Renal pelvis (tissue), 1 donor: ENCODE measurements at regions not wholly inside any gene's neighbourhood (a gene's known extent, or its start where the extent isn't known, plus 50 kb on each side); places are given as distances from the start of the nearest gene placed in this dataset.

Experiments used
- DNase-seq: peaks from one replicate; pipeline ENCODE4 v3.0.0-alpha.2; 2013

- no peak for DNase-seq
Measured at GRCh38 chr3:54021071-54021470, 101.3 kb upstream of the CACNA2D3 start.

- no peak for DNase-seq
Measured at GRCh38 chr3:54020436-54020835, 101.9 kb upstream of the CACNA2D3 start.

GRCh38 chr3:54014067-54014466 lies 108.3 kb upstream of the CACNA2D3 start:
- DNase-seq, result no peak

DNA sequence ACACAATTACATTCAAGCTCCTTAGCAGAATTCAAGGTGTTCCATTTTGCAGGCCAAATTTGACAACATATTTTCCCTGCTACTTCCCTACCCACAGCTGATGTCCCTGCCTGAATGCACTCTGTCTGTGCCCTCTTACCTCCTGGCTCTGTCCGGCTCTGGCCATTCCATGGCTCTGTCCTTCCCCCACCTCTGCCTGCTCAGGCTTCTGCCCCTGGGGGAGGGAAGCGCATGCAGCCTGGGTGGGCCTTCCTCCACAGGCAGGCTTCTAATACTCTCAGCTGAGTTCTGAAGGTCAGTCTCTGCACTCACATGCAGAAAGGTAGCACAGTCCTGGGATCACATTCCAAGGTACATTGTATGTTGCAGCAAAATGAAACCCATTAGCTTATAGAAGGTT lies 113.6 kb upstream of the CACNA2D3 start:
- DNase-seq, result no peak

GRCh38 chr3:54008099-54008498 lies 114.3 kb upstream of the CACNA2D3 start:
- no peak for DNase-seq

- no peak for DNase-seq
Measured at GRCh38 chr3:54004335-54004734, 112.7 kb upstream of the SELENOK start.

- DNase-seq, result no peak
Measured at GRCh38 chr3:54003136-54003535, 111.5 kb upstream of the SELENOK start.

DNA sequence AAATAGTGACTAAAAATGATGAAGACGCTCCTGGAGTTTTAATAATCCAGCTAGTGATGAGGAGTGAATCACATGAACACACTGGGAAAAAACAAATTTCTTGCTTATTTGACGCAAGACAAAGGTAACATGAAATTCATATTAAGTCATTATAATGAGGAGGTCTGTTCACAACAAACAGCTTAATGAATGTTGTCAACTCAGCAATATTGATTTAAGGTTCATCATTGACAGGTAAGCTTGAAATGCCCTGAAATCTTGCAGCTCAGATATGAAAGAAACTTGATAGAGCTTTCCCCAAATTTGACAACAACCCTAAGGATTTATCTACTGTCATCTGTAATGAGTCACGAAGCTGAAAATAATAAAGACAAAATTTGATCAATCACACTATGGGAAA lies 108.1 kb upstream of the SELENOK start:
- no peak for DNase-seq

GRCh38 chr3:53998980-53999379 lies 107.3 kb upstream of the SELENOK start:
- DNase-seq, result no peak

DNA sequence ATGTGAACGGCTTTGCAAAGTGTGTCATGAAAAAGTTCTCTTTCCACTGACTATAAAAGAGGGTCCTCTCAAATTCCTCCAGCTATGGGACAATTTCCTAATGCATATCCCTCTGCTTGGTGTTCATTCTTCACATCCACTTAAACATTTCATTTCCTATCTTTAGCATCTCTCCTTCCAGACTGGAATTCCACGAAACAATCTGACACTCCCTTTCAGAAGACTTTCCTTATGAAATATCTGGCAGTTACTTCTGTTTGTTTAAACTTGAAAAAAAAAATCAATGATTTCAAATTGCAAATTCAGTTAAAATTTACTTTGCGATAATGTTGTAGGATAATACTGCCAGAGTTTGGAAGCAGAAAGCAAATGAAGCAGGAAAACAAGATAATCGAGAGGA lies 105.8 kb upstream of the SELENOK start:
- DNase-seq, result no peak

DNA sequence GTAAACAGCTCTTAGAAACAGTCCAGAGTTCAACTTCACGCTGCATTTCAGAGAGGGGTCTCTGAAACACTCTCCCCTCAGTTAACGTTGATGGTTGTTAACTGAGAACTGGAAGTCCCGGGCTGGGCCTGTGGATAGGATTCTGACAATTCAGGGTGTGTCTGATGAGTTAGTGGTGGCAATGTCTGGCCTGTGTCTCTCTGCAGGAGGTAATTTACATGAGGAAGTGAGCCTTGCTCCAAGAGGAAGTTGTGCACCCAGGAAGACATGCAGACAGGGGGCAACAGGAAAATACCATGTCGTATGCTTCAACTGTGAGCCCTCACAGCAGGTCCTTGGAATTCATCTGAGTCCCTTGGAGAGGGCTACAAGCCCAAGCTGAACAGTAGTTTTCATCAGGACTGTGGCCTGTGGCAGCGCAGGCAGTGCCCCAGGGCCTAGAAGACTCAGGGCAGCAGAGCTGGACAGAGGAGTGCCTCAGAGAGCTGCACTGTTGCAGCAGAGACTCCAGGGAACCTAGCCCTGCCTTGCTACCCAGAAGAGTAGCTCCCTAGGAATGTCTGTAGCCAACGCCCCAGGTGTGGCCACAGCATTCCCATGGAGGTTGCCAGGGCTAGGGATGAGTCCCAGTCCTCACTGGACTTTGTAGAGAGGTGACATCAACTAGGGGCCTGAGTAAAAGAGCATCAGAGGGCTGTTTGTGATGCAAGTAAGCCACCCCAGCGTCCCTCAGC lies 104.6 kb upstream of the SELENOK start:
- DNase-seq, result no peak

- no peak for DNase-seq
Measured at GRCh38 chr3:53994986-53995603, 103.4 kb upstream of the SELENOK start.

DNA sequence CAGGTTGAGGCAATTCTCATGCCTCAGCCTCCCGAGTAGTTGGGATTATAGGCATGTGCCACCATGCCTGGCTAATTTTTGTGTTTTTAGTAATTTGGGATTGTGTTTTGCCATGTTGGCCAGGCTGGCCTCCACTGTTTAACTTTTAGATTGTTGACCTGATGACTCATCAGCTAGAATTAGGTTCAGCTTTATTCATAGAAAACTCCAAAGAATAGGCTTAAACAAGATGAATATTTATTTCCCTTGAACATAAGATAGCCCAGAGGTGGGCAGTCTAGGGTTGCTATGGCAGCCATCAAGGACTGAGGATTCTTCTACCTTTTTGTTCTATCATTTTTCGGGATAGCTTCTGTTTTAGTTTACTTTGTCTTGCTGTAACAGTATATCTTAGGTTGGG lies 99.6 kb upstream of the SELENOK start:
- no peak for DNase-seq

GRCh38 chr3:53989946-53990345 lies 98.3 kb upstream of the SELENOK start:
- DNase-seq, result no peak

- no peak for DNase-seq
Measured at GRCh38 chr3:53989451-53989850, 97.8 kb upstream of the SELENOK start.

DNA sequence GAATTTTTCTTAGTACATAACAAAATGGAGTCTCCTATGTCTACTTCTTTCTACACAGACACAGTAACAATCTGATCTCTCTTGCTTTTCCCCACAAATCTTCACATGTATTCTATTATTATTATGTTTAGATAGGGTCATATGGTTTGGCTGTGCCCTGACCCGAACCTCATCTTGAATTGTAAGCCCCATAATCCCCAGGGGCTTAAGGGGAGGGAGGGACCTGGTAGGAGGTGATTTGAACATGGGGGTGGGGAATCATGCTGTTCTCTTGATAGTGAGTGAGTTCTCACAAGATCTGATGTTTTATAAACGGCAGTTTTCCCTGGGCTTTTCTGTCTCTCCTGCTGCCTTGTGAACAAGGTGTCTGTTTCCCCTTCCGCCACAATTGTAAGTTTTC lies 86.7 kb upstream of the SELENOK start:
- no peak for DNase-seq

GRCh38 chr3:53975382-53975781 lies 83.7 kb upstream of the SELENOK start:
- no peak for DNase-seq

- DNase-seq, result no peak
Measured at GRCh38 chr3:53974324-53974723, 82.7 kb upstream of the SELENOK start.

DNA sequence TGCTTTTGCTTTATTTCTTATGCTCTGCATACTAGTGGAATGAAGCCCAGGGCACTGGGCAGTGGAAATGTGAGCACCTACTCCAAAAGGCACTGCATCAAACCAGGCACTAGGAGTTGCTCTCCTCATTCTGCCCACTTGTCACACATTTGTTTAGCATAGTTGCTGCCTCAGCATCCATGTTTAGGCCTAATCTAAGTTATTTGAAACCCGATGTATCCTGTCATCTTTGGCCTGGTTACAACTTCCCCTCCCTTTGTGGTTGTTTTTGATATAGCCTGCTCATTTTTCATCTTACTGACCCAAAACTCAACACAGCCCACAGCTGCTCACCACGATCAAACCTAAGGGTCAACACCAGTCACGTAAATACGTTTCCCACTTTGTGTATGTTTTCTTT lies 82.2 kb upstream of the SELENOK start:
- DNase-seq, result no peak

DNA sequence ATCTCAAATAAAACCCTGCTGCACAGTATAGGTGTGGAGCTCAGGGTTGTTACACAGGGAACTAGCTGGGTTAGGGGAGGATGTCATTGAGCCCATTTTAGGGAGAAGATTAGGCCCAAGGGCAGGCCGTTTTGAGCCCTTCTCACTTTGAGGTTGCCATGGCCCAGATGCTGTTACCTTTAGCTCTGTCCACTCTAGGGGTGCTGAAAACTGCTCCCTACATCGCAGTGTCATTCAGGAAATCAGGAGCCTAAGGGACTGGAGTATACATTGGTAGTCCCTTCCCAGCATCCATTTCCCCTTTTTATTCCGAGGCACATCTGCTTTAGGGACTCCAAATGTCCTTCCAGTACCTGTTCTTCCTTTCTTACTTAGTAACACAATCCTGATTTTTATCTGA lies 79.0 kb upstream of the SELENOK start:
- DNase-seq, result peak; percentile 45

- no peak for DNase-seq
Measured at GRCh38 chr3:53969086-53969485, 77.4 kb upstream of the SELENOK start.

DNA sequence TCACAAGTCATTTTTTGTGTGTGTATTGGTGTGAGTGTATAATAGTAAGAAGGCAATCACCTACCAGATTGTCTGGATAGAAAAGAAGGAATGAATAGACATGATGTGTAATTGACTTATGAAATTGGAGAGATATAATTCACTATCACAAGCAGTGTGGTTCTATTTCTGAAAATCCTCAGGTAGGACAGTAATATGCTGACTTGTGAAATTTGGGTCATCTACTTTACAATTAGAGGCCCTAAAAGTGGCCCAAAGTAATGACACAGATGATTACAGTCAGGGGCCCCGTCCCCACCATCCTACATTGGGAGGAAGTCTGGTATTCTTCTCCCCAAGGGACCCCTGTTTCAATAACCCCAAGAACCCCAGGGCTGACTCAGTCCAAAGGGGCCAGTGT lies 73.6 kb upstream of the SELENOK start:
- no peak for DNase-seq

- DNase-seq, result no peak
Measured at GRCh38 chr3:53957831-53958230, 66.2 kb upstream of the SELENOK start.

DNA sequence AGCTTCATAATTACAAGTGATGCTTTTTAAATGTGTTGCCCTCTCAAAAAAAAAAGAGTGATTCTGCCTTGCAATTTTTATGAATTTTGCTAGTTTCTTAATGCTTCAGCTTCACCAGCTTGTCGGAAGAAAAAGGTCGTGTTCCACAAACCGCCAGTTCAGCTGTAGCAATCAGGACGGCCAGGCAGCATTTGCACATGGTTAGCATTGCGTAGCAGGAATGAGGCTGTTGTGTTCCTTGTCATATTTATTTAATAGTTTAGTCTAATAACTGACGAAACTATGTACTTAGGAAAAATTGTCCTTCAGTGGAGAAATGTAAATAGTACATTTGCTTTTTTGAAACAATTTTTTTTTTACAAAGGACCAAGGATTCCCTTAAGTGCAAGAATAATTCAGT lies 64.9 kb upstream of the SELENOK start:
- no peak for DNase-seq
